Astrocyte (in vitro differentiated cells and primary cell): ENCODE measurements at regions not wholly inside any gene's neighbourhood (a gene's known extent, or its start where the extent isn't known, plus 50 kb on each side); places are given as distances from the start of the nearest gene placed in this dataset.

Experiments
- CTCF ChIP-seq: IDR thresholded peaks from 2 replicates; pipeline ENCODE4 v1.5.1; 2011; ENCODE audit warnings: low read depth, mild to moderate bottlenecking, inconsistent platforms, low read length, moderate library complexity; ENCODE audit not compliant: insufficient read depth
- EZH2 ChIP-seq: IDR thresholded peaks from 2 replicates; pipeline ENCODE4 v1.6.1; 2012; ENCODE audit warnings: mild to moderate bottlenecking, low read length, inconsistent platforms; ENCODE audit not compliant: insufficient read depth

- no peak for TF ChIP-seq CTCF
- TF ChIP-seq EZH2 = no peak
Measured at GRCh38 chrY:8336112-8336774, 1001.0 kb upstream of the TSPY4 start.
